Stimulated activated naive CD8-positive, alpha-beta T cell treated with anti-CD3 and anti-CD28 coated beads, Interleukin-15, amount 100 ng/mL, for 72 hours (primary cell): ENCODE measurements at regions not wholly inside any gene's neighbourhood (a gene's known extent, or its start where the extent isn't known, plus 50 kb on each side); places are given as distances from the start of the nearest gene placed in this dataset.
"Not testable (repeated sequence)": the region's sequence is repeated elsewhere in the genome, so short reads cannot be mapped to it uniquely, and the experiment has no call there.

Experiments used
- ATAC-seq: fragments of 150-1000 bp; cut with Tn5 transposase; 2 replicates; pipeline ENCODE4 v1.10.0; 2021; ENCODE audit warnings: mild to moderate bottlenecking, moderate library complexity
- DNase-seq, 2 donors: peaks; one replicate each; pipeline ENCODE4 v3.0.0; 2021 to 2022
- H3K27ac Mint-ChIP-seq, 2 donors: one replicate each; pipeline ENCODE4 v1.8.0; 2022; ENCODE audit warnings: mild to moderate bottlenecking in 2 of 2, mixed read lengths in 2 of 2, moderate library complexity in 2 of 2
- H3K27me3 Mint-ChIP-seq: one replicate; pipeline ENCODE4 v1.8.0; 2022; ENCODE audit warnings: mixed read lengths
- H3K4me1 Mint-ChIP-seq: one replicate; pipeline ENCODE4 v1.8.0; 2022; ENCODE audit warnings: mild to moderate bottlenecking, mixed read lengths
- H3K4me3 Mint-ChIP-seq, 2 donors: one replicate each; pipeline ENCODE4 v1.8.0; 2022; ENCODE audit warnings: mild to moderate bottlenecking in 2 of 2, mixed read lengths in 2 of 2, moderate library complexity in 1 of 2
- H3K9me3 Mint-ChIP-seq, 2 donors: one replicate each; pipeline ENCODE4 v1.8.0; 2022; ENCODE audit warnings: mixed read lengths in 2 of 2

- no peaks in the 10 kb centered on the region for H3K27me3 Mint-ChIP-seq
- no peak for DNase-seq
- H3K4me1 Mint-ChIP-seq: peaks cover 28% of the 10 kb centered on the region
- no peak for ATAC-seq
- no peaks in the 10 kb centered on the region for H3K9me3 Mint-ChIP-seq
- no peak overlapping the region for H3K27ac Mint-ChIP-seq
- H3K4me3 Mint-ChIP-seq: no peak overlapping the region
These were observed 52.9 kb upstream of the ZNF217 start for GRCh38 chr20:53646550-53646949.

- Mint-ChIP-seq H3K27ac (no peak overlapping the region), H3K4me1 (peaks cover 36% of the 10 kb centered on the region), H3K4me3 (no peak overlapping the region), H3K27me3 (no peaks in the 10 kb centered on the region), H3K9me3 (no peaks in the 10 kb centered on the region)
- ATAC-seq: no peak
- no peak for DNase-seq
These were observed 51.9 kb upstream of the ZNF217 start for GRCh38 chr20:53645582-53645897.

DNA sequence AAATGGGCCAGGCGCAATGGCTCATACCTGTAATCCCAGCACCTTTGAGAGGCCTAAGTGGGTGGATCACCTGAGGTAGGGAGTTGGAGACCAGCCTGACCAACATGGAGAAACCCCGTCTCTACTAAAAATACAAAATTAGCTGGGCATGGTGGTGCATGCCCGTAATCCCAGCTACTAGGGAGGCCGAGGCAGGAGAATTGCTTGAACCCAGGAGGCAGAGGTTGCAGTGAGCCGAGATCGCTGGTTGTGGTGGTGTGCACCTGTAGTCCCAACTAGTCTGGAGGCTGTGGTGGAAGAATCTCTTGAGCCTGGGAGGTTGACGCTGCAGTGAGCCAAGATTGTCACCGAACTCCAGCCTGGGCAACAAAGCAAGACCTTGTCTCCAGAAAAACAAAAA lies 50.5 kb upstream of the ZNF217 start:
- not testable (repeated sequence) for ATAC-seq

More for the DNA sequence above, 50.5 kb upstream of the ZNF217 start:
- H3K27me3 Mint-ChIP-seq, DNase-seq, H3K27ac Mint-ChIP-seq, H3K4me3 Mint-ChIP-seq, H3K9me3 Mint-ChIP-seq: not testable (repeated sequence)
- H3K4me1 Mint-ChIP-seq: peaks cover 47% of the 10 kb centered on the region
